ENCODE measurements at regions not wholly inside any gene's neighbourhood (a gene's known extent, or its start where the extent isn't known, plus 50 kb on each side); places are given as distances from the start of the nearest gene placed in this dataset.

- TF ChIP-seq CTCF (IDR thresholded peaks at IDR 0.05): no peak
- TF ChIP-seq POLR2A (IDR thresholded peaks at IDR 0.05): no peak
- TF ChIP-seq POLR2AphosphoS5 (IDR thresholded peaks at IDR 0.05): no peak
- TF ChIP-seq EP300 (IDR thresholded peaks at IDR 0.05): no peak
Measured at GRCh38 chr12:127690161-127690560, 576.8 kb upstream of the TMEM132C start.

All from stomach (tissue), 4 donors.